Pancreas (tissue), 10 donors: ENCODE measurements at regions not wholly inside any gene's neighbourhood (a gene's known extent, or its start where the extent isn't known, plus 50 kb on each side); places are given as distances from the start of the nearest gene placed in this dataset.

Experiments used
- ATAC-seq, 4 donors: fragments of 200-7000 bp; cut with Tn5 transposase; one replicate each; pipeline versions ENCODE4 v1.8.0 to v1.9.1; 2020; ENCODE audit warnings: mild to moderate bottlenecking in 4 of 4, moderate library complexity in 4 of 4
- DNase-seq, 6 donors: peaks; one replicate each; pipeline ENCODE4 v3.0.0-alpha.2; 2020
- FAIRE-seq: peaks from 2 replicates; lab custom pipeline; 2012; peaks lifted over from hg19 to GRCh38; lab: Jason Lieb, UNC
- H3K27ac ChIP-seq, 4 donors: fragments of 200-600 bp; sonication (generic); 1 replicate in 3 of 4; 2 replicates in 1 of 4; pipeline versions ENCODE4 v1.5.0 to v1.8.0; 2020
- H3K27me3 ChIP-seq, 4 donors: fragments of 200-600 bp; one replicate each; pipeline ENCODE4 v1.8.0; 2021
- H3K36me3 ChIP-seq, 3 donors: fragments of 200-600 bp; sonication (generic) in 1 of 3; one replicate each; pipeline versions ENCODE4 v1.5.0 to v1.8.0; 2020 to 2021
- H3K4me1 ChIP-seq, 3 donors: fragments of 200-600 bp; one replicate each; pipeline ENCODE4 v1.8.0; 2021
- H3K4me3 ChIP-seq, 4 donors: fragments of 200-600 bp; sonication (generic) in 2 of 4; one replicate each; pipeline versions ENCODE4 v1.5.0 to v1.8.0; 2020 to 2021
- H3K9me3 ChIP-seq, 4 donors: fragments of 200-600 bp; one replicate each; pipeline ENCODE4 v1.8.0; 2021
- WGBS, 2 donors: extraction: QIAGEN DNeasy Blood & Tissue Kit; methylation state at CpG; one replicate each; pipeline ENCODE4 v1.1.7; 2013; 5-methylcytosine and 5-hydroxymethylcytosine counted together
- intact Hi-C, 3 donors: fragments of 100-400 bp; cut with DNase I; formaldehyde crosslinking; loops; one replicate each; pipeline versions ENCODE4 v1.11.1 to v1.14.2; 2022
- TF ChIP-seq, protein P1 (sequence below), 4 donors: fragments of 200-600 bp; sonication (generic) in 3 of 4; IDR thresholded peaks; one replicate each; pipeline versions ENCODE4 v1.5.0 to v1.8.0; 2021; ENCODE audit warnings: antibody characterized with exemption in 4 of 4
- donor health status: healthy with polysubstance abuse.
- donor health status: DM: no; HTN: no; CAD: no; lungs with moderate emphysema.
- donor health status: DM: no; HTN: no; CAD: no.
- donor health status: control.
- donor health status: control.
- donor health status: Bipolar disorder and iron deficiency.
- donor health status: DM: yes; HTN: yes; CAD: no.
- donor health status: DM: no; HTN: no; CAD: no.
- donor health status: DM: no; HTN: no; CAD: no.
- donor health status: DM: yes; HTN: yes; CAD: no.

- Histone ChIP-seq H3K4me1 (no peaks in the 10 kb centered on the region), H3K9me3 (no peaks in the 10 kb centered on the region), H3K27ac (no peak overlapping the region), H3K27me3 (no peaks in the 10 kb centered on the region), H3K36me3 (no peaks in the 10 kb centered on the region), H3K4me3 (no peak overlapping the region)
- no peak for FAIRE-seq
- DNase-seq, result no peak
- TF ChIP-seq, protein P1, sequence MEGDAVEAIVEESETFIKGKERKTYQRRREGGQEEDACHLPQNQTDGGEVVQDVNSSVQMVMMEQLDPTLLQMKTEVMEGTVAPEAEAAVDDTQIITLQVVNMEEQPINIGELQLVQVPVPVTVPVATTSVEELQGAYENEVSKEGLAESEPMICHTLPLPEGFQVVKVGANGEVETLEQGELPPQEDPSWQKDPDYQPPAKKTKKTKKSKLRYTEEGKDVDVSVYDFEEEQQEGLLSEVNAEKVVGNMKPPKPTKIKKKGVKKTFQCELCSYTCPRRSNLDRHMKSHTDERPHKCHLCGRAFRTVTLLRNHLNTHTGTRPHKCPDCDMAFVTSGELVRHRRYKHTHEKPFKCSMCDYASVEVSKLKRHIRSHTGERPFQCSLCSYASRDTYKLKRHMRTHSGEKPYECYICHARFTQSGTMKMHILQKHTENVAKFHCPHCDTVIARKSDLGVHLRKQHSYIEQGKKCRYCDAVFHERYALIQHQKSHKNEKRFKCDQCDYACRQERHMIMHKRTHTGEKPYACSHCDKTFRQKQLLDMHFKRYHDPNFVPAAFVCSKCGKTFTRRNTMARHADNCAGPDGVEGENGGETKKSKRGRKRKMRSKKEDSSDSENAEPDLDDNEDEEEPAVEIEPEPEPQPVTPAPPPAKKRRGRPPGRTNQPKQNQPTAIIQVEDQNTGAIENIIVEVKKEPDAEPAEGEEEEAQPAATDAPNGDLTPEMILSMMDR (IDR thresholded peaks at IDR 0.05), result no peak
- intact Hi-C loops, result no loop called here
- WGBS, 2 donors, result 50 to 63% methylated on average over 3 of the region's 3 CpGs
- no peak for ATAC-seq
Observed at GRCh38 chr10:84074521-84074920, 64.8 kb upstream of the GHITM start.

DNA sequence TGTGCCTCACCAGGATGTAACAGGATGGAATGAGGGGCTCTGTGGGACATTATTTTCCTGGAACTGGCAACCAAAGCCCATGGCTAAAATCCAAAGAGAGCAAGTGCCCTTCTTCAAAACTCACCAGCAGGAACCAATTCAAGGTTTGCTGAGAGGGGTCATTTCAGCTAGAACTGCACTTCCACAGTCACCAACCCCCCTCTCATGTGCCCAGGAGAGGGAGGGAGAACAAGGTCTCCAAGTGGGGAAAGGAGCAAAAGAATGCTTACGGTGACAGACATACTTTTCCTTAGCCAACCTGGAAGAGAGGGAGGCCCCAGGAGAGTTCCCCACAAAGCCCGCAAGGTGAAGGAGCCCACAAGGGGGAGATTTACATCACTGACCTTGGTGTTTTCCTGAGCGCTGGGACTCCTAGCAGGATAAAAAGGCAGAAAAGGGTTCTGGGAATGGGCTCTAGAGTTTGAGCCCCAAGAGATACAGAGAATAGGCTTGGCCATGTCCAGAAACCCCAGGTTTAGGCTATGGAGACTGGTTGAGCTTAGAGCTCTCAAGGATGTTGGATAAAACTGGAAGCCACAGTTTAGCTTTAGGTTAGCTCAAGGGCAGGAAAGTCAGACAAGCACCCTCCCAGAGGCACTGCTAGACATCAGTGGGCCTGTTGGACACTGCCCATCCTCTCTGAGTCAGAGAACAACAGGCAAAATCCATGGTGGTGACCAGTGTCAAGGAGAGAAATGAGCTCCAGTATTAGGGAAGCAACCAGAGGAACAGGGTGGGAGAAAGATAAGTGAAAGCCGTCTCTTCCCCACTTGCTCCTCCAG is 63.9 kb upstream of the GHITM start:
- DNase-seq (no peak), FAIRE-seq (no peak), ATAC-seq (peak in 2 of 4 donors; percentile 58 to 67)
- Histone ChIP-seq H3K4me1 (no peaks in the 10 kb centered on the region), H3K27ac (no peak overlapping the region), H3K9me3 (no peaks in the 10 kb centered on the region), H3K27me3 (no peaks in the 10 kb centered on the region), H3K4me3 (no peak overlapping the region), H3K36me3 (no peaks in the 10 kb centered on the region)
- TF ChIP-seq, protein P1 (IDR thresholded peaks at IDR 0.05), result no peak
- intact Hi-C loops, result no loop called here
- WGBS, 2 donors, result 76 to 89% methylated on average over 4 of the region's 4 CpGs

DNA sequence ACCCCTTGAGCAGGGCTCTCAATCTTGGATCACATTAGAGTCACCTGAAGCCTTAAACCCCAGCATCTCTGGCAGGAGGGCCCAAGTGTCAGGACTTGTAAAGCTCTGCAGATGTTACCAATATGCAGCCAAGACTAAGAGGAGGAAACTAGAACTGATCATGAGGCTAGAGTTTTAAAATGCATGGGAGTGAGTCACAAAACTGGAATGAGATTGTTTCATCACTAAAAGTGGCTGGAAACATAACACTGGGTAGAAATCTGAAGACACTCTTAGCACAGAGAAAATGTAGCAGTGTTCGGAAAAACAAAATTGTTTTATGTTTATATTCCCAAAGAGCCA is 63.3 kb upstream of the GHITM start:
- Histone ChIP-seq H3K9me3 (no peaks in the 10 kb centered on the region), H3K27ac (no peak overlapping the region), H3K4me1 (no peaks in the 10 kb centered on the region), H3K27me3 (no peaks in the 10 kb centered on the region), H3K4me3 (no peak overlapping the region), H3K36me3 (no peaks in the 10 kb centered on the region)
- intact Hi-C loops, result no loop called here
- ATAC-seq (peak in 3 of 4 donors; percentile 48 to 81 (median 59)), FAIRE-seq (no peak), DNase-seq (no peak)
- TF ChIP-seq, protein P1 (IDR thresholded peaks at IDR 0.05), result no peak
- 81 to 88% methylated on average over 1 of the region's 1 CpG for WGBS, 2 donors

DNA sequence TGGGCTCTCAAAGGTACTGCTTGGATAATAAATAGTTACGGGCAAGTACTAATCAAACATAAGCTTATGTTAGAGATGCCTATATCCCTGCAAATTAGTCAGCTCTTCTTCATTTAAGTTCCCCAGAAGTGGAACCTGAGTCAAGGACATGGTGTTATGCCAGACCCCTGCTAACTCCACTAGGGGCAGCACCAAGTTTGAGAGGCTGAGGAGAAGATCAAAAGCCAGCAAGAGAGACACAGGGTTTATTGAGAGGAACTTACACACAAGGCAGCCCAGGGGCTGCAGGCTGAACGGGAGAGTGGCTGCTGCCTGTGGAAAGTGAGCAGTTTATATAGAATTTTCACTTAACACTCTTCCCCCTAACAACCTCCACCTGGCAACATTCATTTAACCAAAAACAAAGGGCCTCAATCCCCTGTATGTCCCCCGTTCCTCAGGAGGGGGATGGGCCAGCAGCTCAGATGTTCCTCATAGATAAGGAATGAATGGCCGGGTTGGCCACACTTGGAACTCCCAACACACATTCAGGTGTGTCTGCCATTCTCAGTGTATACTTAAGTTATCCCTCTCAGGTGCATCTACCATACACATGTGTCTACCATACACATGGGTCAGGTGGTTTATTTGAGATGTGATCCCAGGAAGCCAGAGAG is 62.6 kb upstream of the GHITM start:
- Histone ChIP-seq H3K27ac (no peak overlapping the region), H3K27me3 (no peaks in the 10 kb centered on the region), H3K9me3 (no peaks in the 10 kb centered on the region), H3K36me3 (no peaks in the 10 kb centered on the region), H3K4me3 (no peak overlapping the region), H3K4me1 (no peaks in the 10 kb centered on the region)
- 64% methylated on average over 4 of the region's 4 CpGs for WGBS, 2 donors
- FAIRE-seq, result no peak
- TF ChIP-seq, protein P1 (IDR thresholded peaks at IDR 0.05), result no peak
- ATAC-seq, result peak in 1 of 4 donors; percentile 46
- intact Hi-C loops, result no loop called here
- DNase-seq, result no peak

DNA sequence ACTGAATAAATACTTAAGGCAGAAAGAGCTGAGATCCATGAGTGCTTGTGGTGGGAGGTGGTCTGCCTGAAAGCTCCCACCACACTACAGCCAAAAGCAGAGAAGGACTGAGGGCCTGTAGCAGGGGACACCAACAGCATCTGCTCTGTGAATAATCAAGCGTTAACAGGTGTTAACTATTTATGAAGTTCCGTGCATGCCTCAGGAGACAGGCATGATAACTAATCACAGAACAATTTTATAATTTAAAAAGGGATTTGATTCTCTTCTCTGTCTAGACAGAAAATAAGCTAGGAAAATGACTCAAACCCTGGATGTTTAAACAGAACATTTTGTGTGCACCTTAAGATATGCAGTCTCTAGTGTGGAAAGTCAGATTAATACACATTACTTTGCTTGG is 61.5 kb upstream of the GHITM start:
- no peaks in the 10 kb centered on the region for H3K36me3 ChIP-seq
- H3K27me3 ChIP-seq, result no peaks in the 10 kb centered on the region
- no peak overlapping the region for H3K4me3 ChIP-seq
- H3K9me3 ChIP-seq, result no peaks in the 10 kb centered on the region
- WGBS, 2 donors, result 63 to 73% methylated on average over 2 of the region's 2 CpGs
- DNase-seq (no peak), ATAC-seq (no peak), FAIRE-seq (no peak)
- TF ChIP-seq, protein P1 (IDR thresholded peaks at IDR 0.05), result no peak
- no peak overlapping the region for H3K27ac ChIP-seq
- no peaks in the 10 kb centered on the region for H3K4me1 ChIP-seq
- intact Hi-C loops, result no loop called here
